GM12891 (cell line): ENCODE measurements at regions not wholly inside any gene's neighbourhood (a gene's known extent, or its start where the extent isn't known, plus 50 kb on each side); places are given as distances from the start of the nearest gene placed in this dataset.
A peak's percentile ranks its signal among the peaks of the same experiment; 100 is the strongest.

Experiments
- DNase-seq: peaks from one replicate; pipeline ENCODE4 v3.0.0; 2011; ENCODE audit warnings: low spot score; ENCODE audit not compliant: insufficient read length
- FAIRE-seq: peaks from 2 replicates; lab custom pipeline; 2011; peaks lifted over from hg19 to GRCh38; lab: Jason Lieb, UNC
- PAX5 ChIP-seq: IDR thresholded peaks from 2 replicates; pipeline ENCODE4 v1.6.1; 2011; ENCODE audit warnings: low read length, moderate library complexity, mild to moderate bottlenecking; ENCODE audit not compliant: insufficient read depth, severe bottlenecking
- POLR2A ChIP-seq: IDR thresholded peaks from 2 replicates; pipeline ENCODE4 v1.6.1; 2011; ENCODE audit warnings: low read depth, low read length, control low read depth
- POLR2AphosphoS5 ChIP-seq: IDR thresholded peaks from 2 replicates; pipeline ENCODE4 v1.6.1; 2011; ENCODE audit warnings: low read depth, low read length, control low read depth
- POU2F2 ChIP-seq: IDR thresholded peaks from 2 replicates; pipeline ENCODE4 v1.6.1; 2011; ENCODE audit warnings: low read depth, mild to moderate bottlenecking, control low read depth, low read length, moderate library complexity
- SPI1 ChIP-seq: IDR thresholded peaks from 2 replicates; pipeline ENCODE4 v1.6.1; 2011; ENCODE audit warnings: low read depth, low read length, control low read depth
- TAF1 ChIP-seq: IDR thresholded peaks from 2 replicates; pipeline ENCODE4 v1.6.1; 2011; ENCODE audit warnings: low read depth, low read length, control low read depth

DNA sequence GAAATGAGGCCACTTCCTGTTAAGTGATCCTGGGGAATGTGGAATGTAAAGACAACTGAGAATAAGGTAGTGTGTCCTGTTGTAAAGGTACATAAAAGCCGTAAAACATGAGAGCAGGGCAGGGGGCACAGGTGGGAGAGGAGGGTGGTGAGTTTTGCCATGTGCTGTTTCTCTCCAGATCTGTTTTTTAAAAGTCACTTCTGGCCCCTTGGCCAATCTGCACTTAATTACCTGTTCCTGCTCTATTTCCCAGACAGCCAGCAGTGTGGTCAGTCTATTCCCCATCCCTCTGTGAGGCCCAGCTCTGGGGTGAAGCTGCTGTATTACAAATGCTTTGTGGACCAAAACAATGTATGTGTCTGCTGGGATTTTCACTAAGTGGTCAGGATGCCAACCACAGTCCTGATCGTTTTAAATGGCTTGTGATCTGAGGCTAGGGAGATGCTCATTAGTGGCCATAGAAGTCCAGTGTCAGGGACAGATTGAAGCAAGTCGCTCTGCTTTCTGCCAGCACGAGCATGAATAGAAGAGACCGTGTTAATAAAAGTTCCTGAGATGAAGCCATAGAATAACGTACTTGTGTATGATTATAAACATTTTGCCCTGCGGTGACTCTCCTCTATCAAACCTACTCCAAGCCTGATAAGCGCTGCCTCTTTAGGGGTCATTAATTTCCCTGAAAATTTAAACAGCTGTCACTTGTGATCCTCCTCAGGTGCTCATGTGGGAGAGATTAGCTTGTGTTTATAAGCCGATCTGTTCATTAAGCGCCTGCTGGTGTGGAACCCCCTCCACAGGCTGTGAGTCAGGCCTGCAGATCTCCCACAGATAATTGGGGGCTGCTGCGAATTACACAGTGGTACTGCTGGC is 111.8 kb upstream of the CENPW start:
- FAIRE-seq = no peak
- no peak for DNase-seq
- TF ChIP-seq SPI1 (no peak), TAF1 (no peak), POLR2A (no peak), PAX5 (no peak), POU2F2 (no peak), POLR2AphosphoS5 (no peak)

DNA sequence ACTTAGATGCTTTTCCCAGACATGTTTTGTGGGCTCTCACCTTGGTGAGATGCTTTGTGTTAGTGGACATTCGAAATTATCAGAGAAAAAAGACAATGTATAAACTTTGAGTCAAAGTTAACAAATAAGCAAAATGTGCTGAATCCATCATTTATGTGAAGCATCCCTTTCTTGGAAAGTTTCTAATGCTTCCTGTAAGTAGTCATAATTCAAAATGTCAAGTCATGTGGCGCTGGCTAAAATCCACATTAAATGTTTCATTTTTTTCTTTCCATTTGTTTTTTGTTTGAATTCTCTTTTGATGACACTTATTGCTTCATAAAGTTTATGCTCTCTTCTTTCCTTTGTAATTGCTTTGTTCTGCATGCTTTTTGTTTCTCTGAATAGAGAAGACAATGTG is 107.2 kb upstream of the CENPW start:
- TF ChIP-seq TAF1 (no peak), POU2F2 (no peak), POLR2AphosphoS5 (no peak), PAX5 (no peak), POLR2A (no peak), SPI1 (no peak)
- no peak for FAIRE-seq
- DNase-seq = no peak

DNA sequence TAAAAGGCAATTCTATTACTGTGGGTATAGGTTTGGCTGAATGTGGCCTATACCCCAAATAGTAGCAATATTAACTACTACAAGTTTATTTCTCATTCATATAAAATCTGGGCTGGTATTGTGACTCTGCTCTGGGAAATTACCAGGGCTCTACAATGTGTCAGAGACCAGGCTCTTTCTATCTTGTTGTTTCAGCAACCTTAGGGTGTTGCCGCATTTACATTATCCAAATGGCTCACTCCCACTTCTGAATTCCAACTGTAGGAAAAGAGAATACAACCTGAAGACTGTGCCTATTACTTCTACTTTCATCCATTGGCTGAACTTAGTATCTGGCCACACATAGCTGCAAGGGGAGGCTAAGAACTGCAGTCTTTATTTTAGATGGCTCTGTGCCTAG is 106.7 kb upstream of the CENPW start:
- no peak for FAIRE-seq

DNA sequence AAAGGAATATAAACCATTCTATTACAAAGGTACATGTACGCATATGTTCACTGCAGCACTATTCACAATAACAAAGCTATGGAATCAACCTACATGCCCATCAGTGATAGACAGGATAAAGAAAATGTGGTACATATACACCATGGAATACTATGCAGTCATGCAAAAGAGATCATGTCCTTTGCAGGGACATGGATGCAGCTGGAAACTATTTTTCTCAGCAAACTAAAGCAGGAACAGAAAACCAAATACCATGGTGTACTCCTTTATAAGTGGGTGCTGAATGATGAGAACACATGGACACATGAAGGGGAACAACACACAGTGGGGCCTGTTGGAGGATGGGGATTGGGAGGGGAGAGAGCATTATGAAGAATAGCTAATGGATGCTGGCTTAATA is 104.6 kb upstream of the CENPW start:
- no peak for FAIRE-seq
- TF ChIP-seq PAX5 (no peak), POLR2AphosphoS5 (no peak), POLR2A (no peak), POU2F2 (no peak), TAF1 (no peak), SPI1 (no peak)
- DNase-seq = no peak

More for the DNA sequence above, 106.7 kb upstream of the CENPW start:
- no peak for TF ChIP-seq PAX5
- TF ChIP-seq SPI1 = no peak
- no peak for TF ChIP-seq POLR2AphosphoS5
- TF ChIP-seq POU2F2 = no peak
- no peak for TF ChIP-seq POLR2A
- no peak for TF ChIP-seq TAF1
- no peak for DNase-seq

DNA sequence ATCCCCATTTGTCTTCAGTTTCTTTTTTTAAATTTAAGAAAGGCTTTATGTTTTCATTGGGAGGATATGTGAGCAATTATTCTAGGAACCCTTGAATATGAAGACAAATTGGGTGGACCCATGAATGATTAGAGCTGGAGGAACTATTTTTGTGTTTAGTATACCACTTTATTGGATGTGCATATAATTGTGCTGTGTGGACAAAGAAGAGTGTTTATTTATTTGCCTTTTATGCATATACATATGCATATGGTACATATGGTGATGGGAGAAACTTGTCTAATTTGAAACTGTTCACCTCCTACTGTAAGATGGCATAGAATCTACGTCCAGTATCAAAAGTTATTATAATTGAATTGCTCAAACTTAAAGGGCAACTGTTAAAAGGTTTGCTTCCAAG is 94.8 kb upstream of the CENPW start:
- no peak for DNase-seq
- no peak for FAIRE-seq
- TF ChIP-seq TAF1 (no peak), POLR2A (no peak), POU2F2 (no peak), POLR2AphosphoS5 (no peak), SPI1 (no peak), PAX5 (no peak)

DNA sequence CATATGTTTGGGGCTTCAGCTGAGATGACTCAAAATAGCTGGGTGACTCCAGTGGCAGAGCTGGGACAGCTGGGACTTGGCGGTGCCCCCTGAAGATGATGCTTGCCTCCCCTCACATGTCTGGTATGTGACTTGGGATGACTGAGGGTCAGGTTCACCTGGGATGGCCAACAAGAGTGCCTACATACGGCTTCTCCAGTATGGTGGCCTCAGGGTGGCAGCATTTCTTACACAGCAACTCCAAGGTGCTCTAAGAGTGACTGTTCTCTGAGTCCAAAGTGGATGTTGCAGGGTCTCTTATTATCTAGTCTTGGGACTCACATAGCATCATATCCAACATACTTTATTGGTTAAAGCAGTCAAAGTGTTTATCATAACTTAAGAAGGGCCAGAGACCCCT is 87.8 kb upstream of the CENPW start:
- FAIRE-seq = peak; percentile 26
- TF ChIP-seq POU2F2 = no peak
- no peak for DNase-seq

DNA sequence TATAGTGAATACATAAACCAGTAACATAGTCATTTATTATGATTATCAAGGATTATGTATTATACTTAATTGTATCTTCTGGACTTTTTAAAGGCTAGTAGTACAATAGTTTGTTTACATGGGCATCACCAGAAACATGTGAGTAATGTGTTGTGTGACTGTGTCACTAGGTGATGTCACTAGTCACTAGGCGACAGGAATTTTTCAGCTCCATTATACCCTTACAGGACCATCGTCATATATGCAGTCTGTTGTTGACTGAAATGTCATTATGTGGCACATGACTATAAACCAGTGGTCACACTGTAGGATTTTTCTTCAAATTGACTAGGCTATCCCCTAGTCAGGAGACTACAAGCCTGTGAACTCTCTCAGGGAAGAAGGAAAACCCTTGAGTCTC is 86.5 kb upstream of the CENPW start:
- DNase-seq (no peak), FAIRE-seq (no peak)
- TF ChIP-seq TAF1 = no peak
- no peak for TF ChIP-seq POLR2A
- TF ChIP-seq SPI1 = no peak
- TF ChIP-seq PAX5 = no peak
- no peak for TF ChIP-seq POLR2AphosphoS5
- TF ChIP-seq POU2F2 = no peak

GRCh38 chr6:126258150-126258549 is 81.8 kb upstream of the CENPW start:
- DNase-seq (no peak), FAIRE-seq (no peak)
- TF ChIP-seq POLR2A = no peak
- no peak for TF ChIP-seq POLR2AphosphoS5
- no peak for TF ChIP-seq SPI1
- no peak for TF ChIP-seq POU2F2
- no peak for TF ChIP-seq TAF1
- no peak for TF ChIP-seq PAX5

DNA sequence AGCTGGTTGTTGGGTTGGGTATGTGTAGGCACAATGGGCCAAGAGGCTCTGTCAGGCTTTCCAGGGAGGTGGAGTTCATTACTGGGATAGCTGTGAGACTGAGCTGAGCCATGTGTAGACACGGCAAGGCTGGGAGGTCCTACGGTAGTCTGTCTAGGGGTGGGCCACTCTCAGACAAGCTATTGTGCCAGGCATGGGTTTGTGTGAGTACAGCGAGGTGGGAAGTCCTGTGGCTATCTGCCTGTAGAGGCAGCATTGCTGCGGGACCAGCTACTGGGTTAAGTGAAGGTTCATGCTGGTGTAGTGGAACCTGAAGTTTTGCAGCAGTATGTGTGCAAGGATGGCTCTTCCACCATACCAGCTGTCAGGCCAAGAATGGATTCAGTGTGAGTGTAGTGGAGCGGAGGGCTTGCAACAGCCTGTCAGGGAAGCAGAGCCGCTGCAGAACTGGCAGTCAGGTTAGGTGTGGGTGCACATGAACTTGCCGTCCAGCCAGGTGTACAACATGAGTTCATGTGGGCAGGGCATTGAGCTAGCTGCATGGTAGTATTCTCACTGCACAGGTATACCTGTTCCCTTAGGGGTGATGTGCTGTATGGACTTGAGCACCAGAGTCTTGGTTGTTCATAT is 78.0 kb upstream of the CENPW start:
- TF ChIP-seq POLR2A = no peak
- TF ChIP-seq TAF1 = no peak
- TF ChIP-seq SPI1 = no peak
- no peak for TF ChIP-seq POU2F2
- no peak for TF ChIP-seq PAX5
- TF ChIP-seq POLR2AphosphoS5 = no peak
- no peak for FAIRE-seq
- DNase-seq = no peak

DNA sequence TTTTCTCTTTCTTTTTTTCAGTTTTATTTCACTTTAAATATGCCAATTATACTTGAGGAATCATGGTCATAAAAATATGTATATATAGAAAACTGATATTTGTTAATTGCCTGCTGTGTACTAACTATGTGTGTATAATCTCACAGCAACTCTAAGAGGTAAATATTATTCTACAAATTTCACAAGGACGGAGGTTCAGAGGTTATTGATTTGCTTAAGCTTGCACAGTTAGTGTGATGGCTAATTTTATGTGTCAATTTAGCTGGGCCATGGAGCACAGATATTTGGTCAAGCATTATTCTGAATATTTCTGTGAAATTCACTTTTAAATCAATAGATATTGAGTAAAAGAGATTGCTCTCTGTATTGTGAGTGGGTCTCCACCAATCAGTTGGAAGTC is 75.7 kb upstream of the CENPW start:
- DNase-seq (no peak), FAIRE-seq (no peak)
- TF ChIP-seq POLR2AphosphoS5 (no peak), POU2F2 (no peak), PAX5 (no peak), SPI1 (no peak), POLR2A (no peak), TAF1 (no peak)

- no peak for TF ChIP-seq POLR2AphosphoS5
- no peak for TF ChIP-seq POU2F2
- no peak for TF ChIP-seq TAF1
- TF ChIP-seq SPI1 = no peak
- TF ChIP-seq PAX5 = no peak
- TF ChIP-seq POLR2A = no peak
- DNase-seq (no peak), FAIRE-seq (no peak)
Measured at GRCh38 chr6:126266664-126267063, 73.3 kb upstream of the CENPW start.
